OCI-LY7 (cell line): ENCODE measurements at regions not wholly inside any gene's neighbourhood (a gene's known extent, or its start where the extent isn't known, plus 50 kb on each side); places are given as distances from the start of the nearest gene placed in this dataset.
"Not testable (repeated sequence)": the region's sequence is repeated elsewhere in the genome, so short reads cannot be mapped to it uniquely, and the experiment has no call there.

Experiments
- BruUV-seq: library from RNA; stranded (reverse); fragments of 400-500 nt; replicated peaks from 2 replicates; lab custom pipeline; 2021; lab: Mats Ljungman, UMichigan
- CTCF ChIA-PET: fragments of 300-600 bp; sonication (Branson Sonifier 250); formaldehyde crosslinking; loops from one replicate; lab custom pipeline; 2022; ENCODE audit warnings: antibody characterized with exemption; ENCODE audit not compliant: unreplicated experiment; lab: Charles Lee
- POLR2A ChIA-PET: fragments of 300-600 bp; sonication (Branson Sonifier 250); formaldehyde crosslinking; loops from one replicate; lab custom pipeline; 2022; ENCODE audit warnings: antibody characterized with exemption; lab: Charles Lee
- DNase-seq: peaks from one replicate; pipeline ENCODE4 v3.0.0-alpha.2; 2015; ENCODE audit warnings: low spot score
- H2AFZ ChIP-seq: fragments of 200-600 bp; sonication (generic), shearing (Covaris generic); 2 replicates; pipeline ENCODE4 v1.6.1; 2014; ENCODE audit warnings: mild to moderate bottlenecking, antibody characterized with exemption, low read length, moderate library complexity
- H3K27ac ChIP-seq: fragments of 200-600 bp; sonication (generic); 2 replicates; pipeline ENCODE4 v1.5.1; 2014; ENCODE audit warnings: mixed run types, low read depth, mild to moderate bottlenecking, moderate library complexity, low read length, inconsistent platforms; ENCODE audit not compliant: poor library complexity, severe bottlenecking
- H3K36me3 ChIP-seq: fragments of 200-600 bp; sonication (generic); 2 replicates; pipeline ENCODE4 v1.6.1; 2014; ENCODE audit warnings: mild to moderate bottlenecking, antibody characterized with exemption, low read length, moderate library complexity, mixed read lengths; ENCODE audit not compliant: insufficient read depth
- H3K4me1 ChIP-seq: fragments of 200-600 bp; sonication (generic); 2 replicates; pipeline ENCODE4 v1.5.1; 2014; ENCODE audit warnings: mild to moderate bottlenecking, low read length; ENCODE audit not compliant: insufficient read depth, poor library complexity, severe bottlenecking
- H3K4me2 ChIP-seq: fragments of 200-600 bp; sonication (generic); 2 replicates; pipeline ENCODE4 v1.6.1; 2014; ENCODE audit warnings: mild to moderate bottlenecking, low read length
- H3K4me3 ChIP-seq: fragments of 200-600 bp; sonication (generic); 2 replicates; pipeline ENCODE4 v1.5.1; 2014; ENCODE audit warnings: mild to moderate bottlenecking, low read depth, low read length; ENCODE audit not compliant: poor library complexity, severe bottlenecking
- H3K79me2 ChIP-seq: fragments of 200-600 bp; sonication (generic); 2 replicates; pipeline ENCODE4 v1.6.1; 2016; ENCODE audit warnings: low read depth, mild to moderate bottlenecking, low read length, moderate library complexity, mixed read lengths; ENCODE audit not compliant: insufficient read depth
- H3K9me2 ChIP-seq: fragments of 200-600 bp; sonication (generic); 2 replicates; pipeline ENCODE4 v1.6.1; 2016; ENCODE audit warnings: mild to moderate bottlenecking, low read length, mixed read lengths; ENCODE audit not compliant: insufficient read depth
- H3K9me3 ChIP-seq: fragments of 200-600 bp; sonication (generic); 2 replicates; pipeline ENCODE4 v1.6.1; 2014; ENCODE audit warnings: mild to moderate bottlenecking, mixed run types, low read length, mixed read lengths
- H4K20me1 ChIP-seq: fragments of 200-600 bp; sonication (generic); 2 replicates; pipeline ENCODE4 v1.6.1; 2014; ENCODE audit warnings: mild to moderate bottlenecking, antibody characterized with exemption, low read length, moderate library complexity, mixed read lengths; ENCODE audit not compliant: insufficient read depth
- EZH2phosphoT487 ChIP-seq: fragments of 200-600 bp; sonication (generic); IDR thresholded peaks from 2 replicates; pipeline ENCODE4 v1.6.1; 2018; ENCODE audit warnings: low read depth, borderline replicate concordance, mild to moderate bottlenecking, mixed run types, antibody characterized with exemption, low read length, moderate library complexity, mixed read lengths
- intact Hi-C: fragments of 100-400 bp; cut with micrococcal nuclease; formaldehyde crosslinking; loops from one replicate; pipeline ENCODE4 v1.10.0; 2022; ENCODE audit not compliant: unreplicated experiment
- TF ChIP-seq, protein P1 (sequence below): fragments of 200-600 bp; sonication (generic); conservative IDR thresholded peaks from 2 replicates; pipeline ENCODE4 v1.5.1; 2014; ENCODE audit warnings: mild to moderate bottlenecking, antibody characterized with exemption, low read length, moderate library complexity, mixed read lengths

DNA sequence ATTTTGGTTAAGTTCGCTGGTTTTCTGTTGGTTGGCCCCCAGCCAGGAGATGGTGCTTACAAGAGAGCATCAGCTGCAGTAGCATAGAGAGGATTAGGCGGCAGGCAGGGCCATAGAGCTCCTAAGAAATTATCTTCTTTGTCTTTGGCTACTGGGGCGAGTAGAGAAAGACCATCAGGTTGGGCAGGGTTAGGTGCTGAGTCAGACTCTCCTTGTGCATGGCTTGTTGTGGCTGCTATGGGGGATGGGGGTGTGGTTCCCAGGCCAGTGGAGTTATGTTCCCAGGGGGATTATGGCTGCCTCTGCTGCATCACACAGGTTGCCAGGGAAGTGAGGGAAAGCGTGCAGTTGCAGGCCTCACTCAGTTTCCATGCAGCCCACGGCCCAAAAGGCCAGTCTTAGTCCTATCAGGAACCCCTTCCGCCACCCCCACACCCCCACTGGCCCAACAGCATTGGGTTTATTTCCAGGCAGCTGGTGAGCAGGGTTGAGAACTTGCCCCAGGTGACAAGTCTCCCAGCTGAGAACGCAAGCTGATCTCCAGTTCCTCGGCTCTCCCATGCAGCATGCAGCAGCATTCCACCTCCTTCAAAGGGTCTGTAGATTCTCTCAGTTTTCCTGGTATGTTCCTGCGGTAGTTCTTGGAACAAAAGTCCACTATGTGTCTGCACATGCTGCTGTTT lies 243.7 kb downstream of the UTRN start:
- no peaks in the 10 kb centered on the region for H3K9me3 ChIP-seq
- intact Hi-C loops = no loop called here
- H2AFZ ChIP-seq = no peak overlapping the region
- TF ChIP-seq EZH2phosphoT487 = no peak
- TF ChIP-seq, protein P1, sequence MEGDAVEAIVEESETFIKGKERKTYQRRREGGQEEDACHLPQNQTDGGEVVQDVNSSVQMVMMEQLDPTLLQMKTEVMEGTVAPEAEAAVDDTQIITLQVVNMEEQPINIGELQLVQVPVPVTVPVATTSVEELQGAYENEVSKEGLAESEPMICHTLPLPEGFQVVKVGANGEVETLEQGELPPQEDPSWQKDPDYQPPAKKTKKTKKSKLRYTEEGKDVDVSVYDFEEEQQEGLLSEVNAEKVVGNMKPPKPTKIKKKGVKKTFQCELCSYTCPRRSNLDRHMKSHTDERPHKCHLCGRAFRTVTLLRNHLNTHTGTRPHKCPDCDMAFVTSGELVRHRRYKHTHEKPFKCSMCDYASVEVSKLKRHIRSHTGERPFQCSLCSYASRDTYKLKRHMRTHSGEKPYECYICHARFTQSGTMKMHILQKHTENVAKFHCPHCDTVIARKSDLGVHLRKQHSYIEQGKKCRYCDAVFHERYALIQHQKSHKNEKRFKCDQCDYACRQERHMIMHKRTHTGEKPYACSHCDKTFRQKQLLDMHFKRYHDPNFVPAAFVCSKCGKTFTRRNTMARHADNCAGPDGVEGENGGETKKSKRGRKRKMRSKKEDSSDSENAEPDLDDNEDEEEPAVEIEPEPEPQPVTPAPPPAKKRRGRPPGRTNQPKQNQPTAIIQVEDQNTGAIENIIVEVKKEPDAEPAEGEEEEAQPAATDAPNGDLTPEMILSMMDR = no peak
- DNase-seq = no peak
- H3K4me1 ChIP-seq = no peaks in the 10 kb centered on the region
- no peaks in the 10 kb centered on the region for H3K9me2 ChIP-seq
- no peak overlapping the region for H3K4me3 ChIP-seq
- no peak overlapping the region for H3K4me2 ChIP-seq
- POLR2A ChIA-PET = interaction anchor here (0.6 to 1.2 kb wide), 4 partner anchors 9 to 34 kb away, joined by 3 to 5 read pairs (median 4); no protein-coding TSS in a partner anchor
- H3K79me2 ChIP-seq = no peaks in the 10 kb centered on the region
- no TSS peak for BruUV-seq
- CTCF ChIA-PET = no interaction called here
- no peaks in the 10 kb centered on the region for H3K36me3 ChIP-seq
- H4K20me1 ChIP-seq = no peaks in the 10 kb centered on the region
- no peak overlapping the region for H3K27ac ChIP-seq

DNA sequence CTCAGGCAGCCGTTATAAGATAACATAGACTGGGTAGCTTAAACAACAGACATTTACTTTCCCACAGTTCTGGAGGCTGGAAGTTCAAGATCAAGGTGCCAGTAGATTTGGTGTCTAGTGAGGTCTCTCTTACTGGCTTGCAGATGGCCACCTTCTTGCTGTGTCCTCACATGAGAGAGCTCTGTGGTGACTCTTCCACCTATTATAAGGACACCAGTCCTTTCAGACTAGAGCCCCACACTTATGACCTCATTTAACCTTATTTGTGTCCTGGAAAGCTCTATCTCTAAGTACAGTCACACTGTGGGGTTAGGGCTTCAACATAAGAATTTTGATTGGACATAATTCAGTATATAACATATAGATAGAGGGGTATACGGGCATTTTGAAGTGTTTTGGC lies 245.0 kb downstream of the UTRN start:
- POLR2A ChIA-PET = interaction anchor here (0.7 kb wide), 1 partner anchor 15 kb away, joined by 3 read pairs; no protein-coding TSS in a partner anchor
- H2AFZ ChIP-seq = no peak overlapping the region
- TF ChIP-seq, protein P1 = no peak
- no peak for TF ChIP-seq EZH2phosphoT487
- no peak for DNase-seq
- intact Hi-C loops = no loop called here
- no peak overlapping the region for H3K4me3 ChIP-seq
- no peaks in the 10 kb centered on the region for H3K9me3 ChIP-seq
- H3K79me2 ChIP-seq = no peaks in the 10 kb centered on the region
- no peak overlapping the region for H3K27ac ChIP-seq
- H3K36me3 ChIP-seq = no peaks in the 10 kb centered on the region
- H3K4me2 ChIP-seq = no peak overlapping the region
- CTCF ChIA-PET = no interaction called here
- no peaks in the 10 kb centered on the region for H3K9me2 ChIP-seq
- no peaks in the 10 kb centered on the region for H4K20me1 ChIP-seq
- no peaks in the 10 kb centered on the region for H3K4me1 ChIP-seq
- no TSS peak for BruUV-seq

GRCh38 chr6:144532238-144532637 lies 247.1 kb downstream of the UTRN start:
- H3K4me2 ChIP-seq, BruUV-seq, H3K27ac ChIP-seq, H4K20me1 ChIP-seq, H3K79me2 ChIP-seq, H2AFZ ChIP-seq, H3K9me3 ChIP-seq, DNase-seq, H3K36me3 ChIP-seq, CTCF ChIA-PET, H3K4me1 ChIP-seq, H3K9me2 ChIP-seq, H3K4me3 ChIP-seq, intact Hi-C loops, POLR2A ChIA-PET: not testable (repeated sequence)
